HEK293 (cell line): ENCODE measurements at regions not wholly inside any gene's neighbourhood (a gene's known extent, or its start where the extent isn't known, plus 50 kb on each side); places are given as distances from the start of the nearest gene placed in this dataset.

Source experiments
- REPIN1 ChIP-seq: fragments of 450-650 bp; formaldehyde crosslinking; IDR thresholded peaks from 2 replicates; pipeline ENCODE4 v1.5.1; 2017; ENCODE audit warnings: missing biosample characterization, missing genetic modification characterization, low read depth
- SETDB1 ChIP-seq: IDR thresholded peaks from one replicate; pipeline ENCODE4 v1.6.1; 2017; ENCODE audit warnings: mild to moderate bottlenecking, low read length, moderate library complexity, mixed read lengths; ENCODE audit not compliant: insufficient read length
- SP3 ChIP-seq: fragments of 450-650 bp; formaldehyde crosslinking; IDR thresholded peaks from 2 replicates; pipeline ENCODE4 v1.5.1; 2016; ENCODE audit warnings: missing biosample characterization, missing genetic modification characterization
- ZFP37 ChIP-seq: fragments of 450-650 bp; formaldehyde crosslinking; IDR thresholded peaks from 2 replicates; pipeline ENCODE4 v1.5.1; 2016; ENCODE audit warnings: missing biosample characterization, missing genetic modification characterization
- ZNF175 ChIP-seq: fragments of 450-650 bp; formaldehyde crosslinking; IDR thresholded peaks from 2 replicates; pipeline ENCODE4 v1.5.1; 2016; ENCODE audit warnings: missing biosample characterization, missing genetic modification characterization
- ZNF2 ChIP-seq: fragments of 450-650 bp; formaldehyde crosslinking; IDR thresholded peaks from 2 replicates; pipeline ENCODE4 v1.5.1; 2016; ENCODE audit warnings: missing biosample characterization, missing genetic modification characterization
- ZNF24 ChIP-seq: fragments of 450-650 bp; formaldehyde crosslinking; IDR thresholded peaks from 2 replicates; pipeline ENCODE4 v1.5.1; 2016; ENCODE audit warnings: missing biosample characterization, missing genetic modification characterization
- ZNF350 ChIP-seq: fragments of 450-650 bp; formaldehyde crosslinking; IDR thresholded peaks from 2 replicates; pipeline ENCODE4 v1.5.0; 2017; ENCODE audit warnings: missing biosample characterization, mild to moderate bottlenecking, missing genetic modification characterization
- ZNF561 ChIP-seq: fragments of 450-650 bp; IDR thresholded peaks from 2 replicates; pipeline ENCODE4 v1.5.1; 2018; ENCODE audit warnings: missing biosample characterization, missing genetic modification characterization, borderline replicate concordance
- ZNF596 ChIP-seq: fragments of 450-650 bp; IDR thresholded peaks from 2 replicates; pipeline ENCODE4 v1.5.0; 2018; ENCODE audit warnings: missing biosample characterization, mild to moderate bottlenecking, missing genetic modification characterization, moderate library complexity
- TF ChIP-seq, protein P1 (sequence below): fragments of 450-650 bp; formaldehyde crosslinking; IDR thresholded peaks from 2 replicates; pipeline ENCODE4 v1.5.1; 2016; ENCODE audit warnings: missing biosample characterization, missing genetic modification characterization
- TF ChIP-seq, protein P2 (sequence below): fragments of 450-650 bp; formaldehyde crosslinking; optimal IDR thresholded peaks from 2 replicates; pipeline ENCODE3; 2016; ENCODE audit warnings: missing biosample characterization, mild to moderate bottlenecking, missing genetic modification characterization
- TF ChIP-seq, protein P3 (sequence below): fragments of 450-650 bp; formaldehyde crosslinking; IDR thresholded peaks from 2 replicates; pipeline ENCODE4 v1.5.1; 2016; ENCODE audit warnings: missing biosample characterization, missing genetic modification characterization

DNA sequence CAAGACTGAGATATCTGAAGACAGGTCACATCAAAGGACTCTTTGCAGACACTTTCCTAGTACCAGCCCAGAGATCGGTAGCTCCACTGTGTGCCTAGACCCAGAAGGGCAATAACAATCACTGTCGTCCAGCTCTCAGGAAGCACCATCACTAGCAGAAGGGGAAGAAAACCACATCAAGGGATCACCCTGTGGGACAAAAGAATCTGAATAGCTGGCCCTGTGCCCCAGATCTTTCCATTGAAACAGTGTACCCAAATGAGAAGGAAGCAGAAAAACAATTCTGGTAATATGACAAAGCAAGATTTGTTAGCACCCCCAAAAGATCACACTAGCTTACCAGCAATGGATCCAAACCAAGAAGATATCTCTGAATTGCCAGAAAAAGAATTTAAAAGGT is 404.4 kb upstream of the NECTIN3 start:
- TF ChIP-seq REPIN1 (no peak), ZNF561 (tag by site-specific recombination) (no peak), ZFP37 (tag by site-specific recombination) (no peak), ZNF2 (tag by site-specific recombination) (no peak), SP3 (tag by site-specific recombination) (no peak), ZNF350 (tag by site-specific recombination) (no peak), SETDB1 (no peak), ZNF596 (tag by site-specific recombination) (no peak), ZNF175 (tag by site-specific recombination) (no peak), ZNF24 (no peak)
- TF ChIP-seq, protein P1, sequence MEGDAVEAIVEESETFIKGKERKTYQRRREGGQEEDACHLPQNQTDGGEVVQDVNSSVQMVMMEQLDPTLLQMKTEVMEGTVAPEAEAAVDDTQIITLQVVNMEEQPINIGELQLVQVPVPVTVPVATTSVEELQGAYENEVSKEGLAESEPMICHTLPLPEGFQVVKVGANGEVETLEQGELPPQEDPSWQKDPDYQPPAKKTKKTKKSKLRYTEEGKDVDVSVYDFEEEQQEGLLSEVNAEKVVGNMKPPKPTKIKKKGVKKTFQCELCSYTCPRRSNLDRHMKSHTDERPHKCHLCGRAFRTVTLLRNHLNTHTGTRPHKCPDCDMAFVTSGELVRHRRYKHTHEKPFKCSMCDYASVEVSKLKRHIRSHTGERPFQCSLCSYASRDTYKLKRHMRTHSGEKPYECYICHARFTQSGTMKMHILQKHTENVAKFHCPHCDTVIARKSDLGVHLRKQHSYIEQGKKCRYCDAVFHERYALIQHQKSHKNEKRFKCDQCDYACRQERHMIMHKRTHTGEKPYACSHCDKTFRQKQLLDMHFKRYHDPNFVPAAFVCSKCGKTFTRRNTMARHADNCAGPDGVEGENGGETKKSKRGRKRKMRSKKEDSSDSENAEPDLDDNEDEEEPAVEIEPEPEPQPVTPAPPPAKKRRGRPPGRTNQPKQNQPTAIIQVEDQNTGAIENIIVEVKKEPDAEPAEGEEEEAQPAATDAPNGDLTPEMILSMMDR (tag by site-specific recombination): no peak
- TF ChIP-seq, protein P2, sequence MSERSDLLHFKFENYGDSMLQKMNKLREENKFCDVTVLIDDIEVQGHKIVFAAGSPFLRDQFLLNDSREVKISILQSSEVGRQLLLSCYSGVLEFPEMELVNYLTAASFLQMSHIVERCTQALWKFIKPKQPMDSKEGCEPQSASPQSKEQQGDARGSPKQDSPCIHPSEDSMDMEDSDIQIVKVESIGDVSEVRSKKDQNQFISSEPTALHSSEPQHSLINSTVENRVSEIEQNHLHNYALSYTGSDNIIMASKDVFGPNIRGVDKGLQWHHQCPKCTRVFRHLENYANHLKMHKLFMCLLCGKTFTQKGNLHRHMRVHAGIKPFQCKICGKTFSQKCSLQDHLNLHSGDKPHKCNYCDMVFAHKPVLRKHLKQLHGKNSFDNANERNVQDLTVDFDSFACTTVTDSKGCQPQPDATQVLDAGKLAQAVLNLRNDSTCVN (tag by site-specific recombination): no peak
- TF ChIP-seq, protein P3, sequence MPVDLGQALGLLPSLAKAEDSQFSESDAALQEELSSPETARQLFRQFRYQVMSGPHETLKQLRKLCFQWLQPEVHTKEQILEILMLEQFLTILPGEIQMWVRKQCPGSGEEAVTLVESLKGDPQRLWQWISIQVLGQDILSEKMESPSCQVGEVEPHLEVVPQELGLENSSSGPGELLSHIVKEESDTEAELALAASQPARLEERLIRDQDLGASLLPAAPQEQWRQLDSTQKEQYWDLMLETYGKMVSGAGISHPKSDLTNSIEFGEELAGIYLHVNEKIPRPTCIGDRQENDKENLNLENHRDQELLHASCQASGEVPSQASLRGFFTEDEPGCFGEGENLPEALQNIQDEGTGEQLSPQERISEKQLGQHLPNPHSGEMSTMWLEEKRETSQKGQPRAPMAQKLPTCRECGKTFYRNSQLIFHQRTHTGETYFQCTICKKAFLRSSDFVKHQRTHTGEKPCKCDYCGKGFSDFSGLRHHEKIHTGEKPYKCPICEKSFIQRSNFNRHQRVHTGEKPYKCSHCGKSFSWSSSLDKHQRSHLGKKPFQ (tag by site-specific recombination): no peak
